ENCODE measurements at regions not wholly inside any gene's neighbourhood (a gene's known extent, or its start where the extent isn't known, plus 50 kb on each side); places are given as distances from the start of the nearest gene placed in this dataset.

GRCh38 chr2:82075875-82076274 is 1771.3 kb upstream of the LRRTM1 start:
- TF ChIP-seq GATA2 (IDR thresholded peaks at IDR 0.05; ENCODE audit: low read depth, low read length) (no peak), GATA3 (IDR thresholded peaks at IDR 0.05; ENCODE audit: low read depth, low read length) (no peak)

Data from SH-SY5Y (cell line).